Immature natural killer cell (primary cell): ENCODE measurements at regions not wholly inside any gene's neighbourhood (a gene's known extent, or its start where the extent isn't known, plus 50 kb on each side); places are given as distances from the start of the nearest gene placed in this dataset.
"Not testable (repeated sequence)": the region's sequence is repeated elsewhere in the genome, so short reads cannot be mapped to it uniquely, and the experiment has no call there.

Experiments
- DNase-seq, 3 donors: peaks; one replicate each; pipeline ENCODE4 v3.0.0; 2022; ENCODE audit warnings: mixed read lengths in 1 of 3
- H3K27ac Mint-ChIP-seq, 6 donors: one replicate each; pipeline ENCODE4 v1.8.0; 2020; ENCODE audit warnings: mixed read lengths in 6 of 6, mild to moderate bottlenecking in 5 of 6, inconsistent platforms in 4 of 6, moderate library complexity in 3 of 6
- H3K27me3 Mint-ChIP-seq, 3 donors: one replicate each; pipeline ENCODE4 v1.8.0; 2020 to 2021; ENCODE audit warnings: low read depth in 3 of 3, mild to moderate bottlenecking in 3 of 3, mixed read lengths in 3 of 3, moderate library complexity in 3 of 3, inconsistent platforms in 1 of 3
- H3K36me3 Mint-ChIP-seq, 3 donors: one replicate each; pipeline ENCODE4 v1.8.0; 2020; ENCODE audit warnings: mixed read lengths in 3 of 3, inconsistent platforms in 2 of 3, mild to moderate bottlenecking in 2 of 3
- H3K4me1 Mint-ChIP-seq, 2 donors: one replicate each; pipeline ENCODE4 v1.8.0; 2020; ENCODE audit warnings: inconsistent platforms in 2 of 2, mild to moderate bottlenecking in 2 of 2, mixed read lengths in 2 of 2, moderate library complexity in 1 of 2
- H3K4me3 Mint-ChIP-seq, 5 donors: one replicate each; pipeline ENCODE4 v1.8.0; 2020; ENCODE audit warnings: mild to moderate bottlenecking in 5 of 5, mixed read lengths in 5 of 5, inconsistent platforms in 3 of 5, moderate library complexity in 3 of 5
- H3K9me3 Mint-ChIP-seq, 6 donors: one replicate each; pipeline ENCODE4 v1.8.0; 2020; ENCODE audit warnings: mild to moderate bottlenecking in 6 of 6, mixed read lengths in 6 of 6, inconsistent platforms in 4 of 6, moderate library complexity in 3 of 6

DNA sequence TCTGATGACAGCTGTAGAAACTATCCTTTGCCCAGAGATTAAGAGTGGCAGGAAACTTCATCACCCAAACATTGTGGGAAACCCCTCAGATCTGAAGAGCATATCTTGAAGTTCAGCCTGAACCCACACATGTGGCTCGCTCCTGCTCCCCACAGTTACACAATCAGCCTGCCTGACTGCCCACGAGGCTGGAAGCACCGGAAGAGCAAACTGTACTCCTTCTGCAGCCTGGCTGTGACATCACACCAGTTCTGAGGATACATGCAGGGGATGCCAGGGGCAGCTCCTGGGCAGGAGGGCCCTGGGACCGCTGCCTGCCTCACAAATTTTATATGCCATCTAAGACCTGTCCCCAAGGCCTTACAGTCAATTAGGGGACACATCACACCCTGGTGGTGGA lies 444.4 kb downstream of the BUD13 start:
- no peak for DNase-seq
- H3K4me1 Mint-ChIP-seq, result no peaks in the 10 kb centered on the region
- no peaks in the 10 kb centered on the region for H3K36me3 Mint-ChIP-seq
- H3K27ac Mint-ChIP-seq, result no peak overlapping the region
- H3K27me3 Mint-ChIP-seq, result peaks cover 2 to 8% (median 2%) of the 10 kb centered on the region in 3 donors
- no peak overlapping the region for H3K4me3 Mint-ChIP-seq
- no peaks in the 10 kb centered on the region for H3K9me3 Mint-ChIP-seq

- Mint-ChIP-seq H3K36me3 (no peaks in the 10 kb centered on the region), H3K27me3 (peaks cover 2 to 8% (median 2%) of the 10 kb centered on the region in 3 donors), H3K4me1 (no peaks in the 10 kb centered on the region), H3K9me3 (no peaks in the 10 kb centered on the region), H3K27ac (no peak overlapping the region), H3K4me3 (no peak overlapping the region)
- no peak for DNase-seq
Measured at GRCh38 chr11:116326146-116326545, 446.6 kb downstream of the BUD13 start.

GRCh38 chr11:116325247-116325646 lies 447.5 kb downstream of the BUD13 start:
- H3K9me3 Mint-ChIP-seq, result peaks cover 0 to 3% (median 0%) of the 10 kb centered on the region in 6 donors
- no peaks in the 10 kb centered on the region for H3K36me3 Mint-ChIP-seq
- no peak overlapping the region for H3K27ac Mint-ChIP-seq
- peaks cover 2 to 7% (median 5%) of the 10 kb centered on the region in 3 donors for H3K27me3 Mint-ChIP-seq
- no peaks in the 10 kb centered on the region for H3K4me1 Mint-ChIP-seq
- DNase-seq, result no peak
- no peak overlapping the region for H3K4me3 Mint-ChIP-seq

- H3K4me1 Mint-ChIP-seq, DNase-seq, H3K36me3 Mint-ChIP-seq, H3K27ac Mint-ChIP-seq, H3K9me3 Mint-ChIP-seq, H3K4me3 Mint-ChIP-seq, H3K27me3 Mint-ChIP-seq: not testable (repeated sequence)
Measured at GRCh38 chr11:116324077-116324476, 448.7 kb downstream of the BUD13 start.

DNA sequence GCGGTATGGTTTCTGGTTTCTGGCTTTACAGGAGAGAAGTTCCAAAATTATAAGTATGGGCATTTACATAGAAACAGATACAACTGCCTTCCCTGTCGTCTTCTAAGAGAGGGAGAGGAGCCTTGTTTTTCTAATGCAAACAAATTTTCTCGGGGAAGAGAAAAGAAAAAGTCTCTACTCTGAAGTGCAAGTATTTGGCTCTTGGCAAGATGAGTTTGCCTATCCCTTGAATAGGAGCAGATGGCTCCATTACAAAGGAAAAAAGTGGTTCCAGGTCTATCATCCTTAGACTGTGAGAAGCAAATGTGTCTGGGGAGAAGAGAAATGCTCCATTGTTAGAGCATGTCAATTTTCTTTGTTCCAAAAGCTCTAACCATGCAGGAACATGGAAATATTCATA lies 455.6 kb downstream of the BUD13 start:
- no peak for DNase-seq
- Mint-ChIP-seq H3K27ac (no peak overlapping the region), H3K27me3 (peaks cover 2 to 12% (median 5%) of the 10 kb centered on the region in 3 donors), H3K36me3 (no peaks in the 10 kb centered on the region), H3K4me3 (no peak overlapping the region), H3K9me3 (peaks cover 0 to 3% (median 1%) of the 10 kb centered on the region in 6 donors), H3K4me1 (no peaks in the 10 kb centered on the region)

- Mint-ChIP-seq H3K4me1 (no peaks in the 10 kb centered on the region), H3K36me3 (no peaks in the 10 kb centered on the region), H3K4me3 (no peak overlapping the region), H3K9me3 (peaks cover 0 to 2% (median 0%) of the 10 kb centered on the region in 6 donors), H3K27me3 (peaks cover 2 to 14% (median 7%) of the 10 kb centered on the region in 3 donors), H3K27ac (no peak overlapping the region)
- no peak for DNase-seq
Measured at GRCh38 chr11:116314006-116314405, 458.8 kb downstream of the BUD13 start.

DNA sequence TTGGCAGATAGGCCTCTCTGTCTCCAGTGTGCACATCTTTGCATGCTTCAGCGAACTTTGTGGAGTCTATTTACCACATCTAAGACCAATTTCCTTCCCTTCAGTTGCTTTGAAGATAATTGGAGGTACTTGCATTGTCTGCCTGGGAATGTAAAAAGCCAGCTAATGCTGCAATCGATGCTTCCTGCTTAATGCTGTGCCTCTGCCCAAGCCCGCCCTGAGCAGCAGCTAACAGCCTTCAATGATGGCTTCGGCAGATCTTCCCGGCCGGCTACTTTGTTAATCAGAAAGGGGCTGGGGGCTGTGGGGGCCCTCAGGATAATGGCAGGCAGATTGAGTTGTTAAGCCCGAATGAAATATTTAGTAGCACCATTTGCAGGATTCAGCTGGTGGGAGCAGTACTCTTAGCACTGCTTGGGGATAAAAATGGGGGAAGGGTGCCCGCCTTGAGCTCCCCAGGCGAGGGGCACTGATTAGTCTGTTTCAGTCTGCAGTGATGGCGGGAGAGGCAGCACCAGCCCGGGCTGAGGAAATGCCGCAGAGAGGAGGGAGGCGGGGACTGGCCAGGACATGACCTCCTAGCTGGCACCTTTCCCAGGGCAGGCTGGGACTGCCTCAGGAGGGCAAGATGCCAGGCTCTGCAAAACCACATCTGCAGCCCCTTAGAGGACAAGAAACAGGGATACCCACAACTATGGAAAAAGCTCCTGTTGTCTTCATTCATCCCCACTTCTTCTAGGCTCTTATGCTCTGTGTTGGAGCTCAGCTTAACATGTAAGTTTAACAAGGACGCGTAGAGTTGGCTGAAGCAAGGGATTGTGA lies 460.0 kb downstream of the BUD13 start:
- Mint-ChIP-seq H3K4me3 (no peak overlapping the region), H3K36me3 (no peaks in the 10 kb centered on the region), H3K27me3 (peaks cover 0 to 12% (median 7%) of the 10 kb centered on the region in 3 donors), H3K4me1 (no peaks in the 10 kb centered on the region), H3K9me3 (peaks cover 0 to 2% (median 0%) of the 10 kb centered on the region in 6 donors), H3K27ac (no peak overlapping the region)
- no peak for DNase-seq

GRCh38 chr11:116311206-116311605 lies 461.6 kb downstream of the BUD13 start:
- Mint-ChIP-seq H3K27me3 (peaks cover 0 to 12% (median 7%) of the 10 kb centered on the region in 3 donors), H3K9me3 (peaks cover 0 to 5% (median under 1%) of the 10 kb centered on the region in 6 donors), H3K4me1 (no peaks in the 10 kb centered on the region), H3K4me3 (no peak overlapping the region), H3K36me3 (no peaks in the 10 kb centered on the region), H3K27ac (no peak overlapping the region)
- DNase-seq, result no peak

DNA sequence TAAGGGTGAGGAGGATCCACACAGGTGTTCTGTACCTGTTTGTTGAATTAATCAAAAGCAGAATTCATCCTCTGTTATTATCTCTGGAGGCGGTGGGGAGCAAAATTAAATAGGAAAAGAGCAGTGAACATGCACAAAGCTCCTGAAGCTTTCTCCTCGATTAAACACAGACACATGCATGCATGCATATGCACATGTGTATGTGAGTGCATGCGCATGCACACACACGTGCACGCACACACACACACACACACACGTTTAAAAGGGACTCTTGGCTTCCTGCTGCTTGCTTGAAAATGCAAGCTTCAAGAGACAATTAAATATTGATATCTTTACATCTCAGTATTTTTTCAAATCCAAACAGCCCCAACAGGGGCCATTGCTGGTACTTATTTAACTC lies 462.1 kb downstream of the BUD13 start:
- peaks cover 0 to 14% (median 9%) of the 10 kb centered on the region in 3 donors for H3K27me3 Mint-ChIP-seq
- DNase-seq, result no peak
- H3K36me3 Mint-ChIP-seq, result no peaks in the 10 kb centered on the region
- no peaks in the 10 kb centered on the region for H3K4me1 Mint-ChIP-seq
- H3K9me3 Mint-ChIP-seq, result peaks cover 0 to 5% (median 0%) of the 10 kb centered on the region in 6 donors
- no peak overlapping the region for H3K4me3 Mint-ChIP-seq
- no peak overlapping the region for H3K27ac Mint-ChIP-seq

DNA sequence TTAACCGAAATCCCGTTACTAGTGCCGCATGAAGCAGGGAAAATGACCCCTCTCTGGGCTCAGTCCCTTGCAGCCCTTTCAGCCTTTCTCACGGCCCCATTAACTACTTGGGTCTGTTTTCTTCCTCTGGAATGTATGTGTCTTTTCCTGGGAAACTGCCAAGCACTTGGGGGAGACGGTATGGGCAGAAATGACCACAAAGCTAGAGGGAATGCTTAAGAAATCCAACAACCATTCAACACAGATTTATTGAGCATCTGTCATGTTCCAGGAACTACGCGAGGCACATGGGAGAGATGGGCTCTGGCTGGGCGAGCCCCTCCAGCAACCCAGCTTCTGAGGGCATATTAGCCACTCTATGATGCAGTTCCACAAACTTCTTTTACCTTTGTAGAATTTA lies 462.6 kb downstream of the BUD13 start:
- no peak overlapping the region for H3K27ac Mint-ChIP-seq
- DNase-seq, result no peak
- no peaks in the 10 kb centered on the region for H3K36me3 Mint-ChIP-seq
- H3K4me3 Mint-ChIP-seq, result no peak overlapping the region
- peaks cover 0 to 14% (median 9%) of the 10 kb centered on the region in 3 donors for H3K27me3 Mint-ChIP-seq
- H3K4me1 Mint-ChIP-seq, result no peaks in the 10 kb centered on the region
- H3K9me3 Mint-ChIP-seq, result peaks cover 0 to 5% (median 0%) of the 10 kb centered on the region in 6 donors

GRCh38 chr11:116309446-116309845 lies 463.3 kb downstream of the BUD13 start:
- Mint-ChIP-seq H3K27ac (no peak overlapping the region), H3K27me3 (peaks cover 0 to 11% (median 9%) of the 10 kb centered on the region in 3 donors), H3K9me3 (peaks cover 0 to 3% (median 0%) of the 10 kb centered on the region in 6 donors), H3K4me1 (no peaks in the 10 kb centered on the region), H3K36me3 (no peaks in the 10 kb centered on the region), H3K4me3 (no peak overlapping the region)
- no peak for DNase-seq

DNA sequence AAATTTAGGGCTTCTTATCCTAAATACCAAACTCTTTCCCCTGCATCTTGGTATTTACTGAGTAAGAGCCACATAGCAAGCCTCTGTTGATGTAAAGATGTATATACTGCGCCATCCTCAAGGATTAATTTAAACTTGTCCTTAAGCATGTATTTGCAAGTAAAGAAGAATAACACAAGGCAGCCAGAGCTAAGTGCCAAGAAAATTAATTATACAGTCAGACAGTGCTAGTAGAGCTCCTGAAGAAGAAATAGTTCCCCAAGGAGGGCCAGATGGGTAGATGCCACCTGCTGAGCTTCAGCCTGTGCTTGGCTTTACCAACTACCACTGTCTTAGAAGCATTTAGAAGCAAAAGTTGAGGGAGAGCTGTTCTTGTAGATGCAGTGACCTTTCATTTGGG lies 470.0 kb downstream of the BUD13 start:
- H3K4me3 Mint-ChIP-seq, result no peak overlapping the region
- peaks cover 2 to 5% (median 2%) of the 10 kb centered on the region in 3 donors for H3K27me3 Mint-ChIP-seq
- peaks cover 0 to 3% (median 0%) of the 10 kb centered on the region in 6 donors for H3K9me3 Mint-ChIP-seq
- H3K27ac Mint-ChIP-seq, result no peak overlapping the region
- no peaks in the 10 kb centered on the region for H3K36me3 Mint-ChIP-seq
- H3K4me1 Mint-ChIP-seq, result no peaks in the 10 kb centered on the region
- DNase-seq, result no peak

DNA sequence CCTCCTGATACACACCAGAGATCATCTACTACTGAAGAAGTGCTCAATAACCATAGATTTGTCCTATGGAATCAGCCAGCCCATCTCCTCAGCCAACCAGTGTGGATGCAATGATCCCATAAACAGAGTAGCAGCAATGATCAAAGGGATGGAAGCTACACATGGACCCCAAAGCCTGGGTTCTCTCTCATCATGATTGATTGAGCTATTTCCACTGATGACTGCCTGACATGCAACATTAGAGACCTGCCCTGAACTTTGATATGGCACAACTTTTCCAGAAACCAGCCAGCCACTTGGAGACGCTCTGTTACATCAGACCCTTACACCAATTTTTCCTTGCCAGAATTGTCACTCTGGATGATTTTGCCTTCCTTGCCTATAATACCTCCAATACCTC lies 471.6 kb downstream of the BUD13 start:
- Mint-ChIP-seq H3K4me3 (no peak overlapping the region), H3K27ac (no peak overlapping the region), H3K36me3 (no peaks in the 10 kb centered on the region), H3K9me3 (no peaks in the 10 kb centered on the region), H3K4me1 (no peaks in the 10 kb centered on the region), H3K27me3 (peaks cover 2 to 5% (median 2%) of the 10 kb centered on the region in 3 donors)
- no peak for DNase-seq

GRCh38 chr11:116300232-116300631 lies 472.6 kb downstream of the BUD13 start:
- DNase-seq, result no peak
- Mint-ChIP-seq H3K9me3 (peaks cover 0 to 1% (median 0%) of the 10 kb centered on the region in 6 donors), H3K27ac (no peak overlapping the region), H3K36me3 (no peaks in the 10 kb centered on the region), H3K27me3 (peaks cover 0 to 2% (median 2%) of the 10 kb centered on the region in 3 donors), H3K4me3 (no peak overlapping the region), H3K4me1 (no peaks in the 10 kb centered on the region)

DNA sequence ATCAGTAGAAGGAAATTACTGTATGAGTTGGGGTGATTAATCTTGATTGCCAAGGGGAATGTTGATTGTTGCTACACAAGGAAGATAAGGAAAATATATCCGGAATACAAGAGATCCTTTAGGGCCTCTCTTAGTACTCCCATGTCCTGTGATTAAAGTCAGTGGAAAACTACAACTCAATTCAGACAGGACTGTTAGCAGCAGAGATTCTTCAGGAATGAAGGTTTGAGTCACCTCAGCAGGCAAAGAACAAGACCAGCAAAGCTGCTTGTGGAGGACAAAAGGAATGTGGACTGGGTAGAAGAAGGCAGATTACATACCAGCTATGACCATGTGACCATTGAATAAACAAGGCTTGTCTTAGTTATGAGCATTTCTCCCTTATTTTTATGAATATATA lies 478.2 kb downstream of the BUD13 start:
- no peak overlapping the region for H3K4me3 Mint-ChIP-seq
- no peaks in the 10 kb centered on the region for H3K36me3 Mint-ChIP-seq
- H3K9me3 Mint-ChIP-seq, result peaks cover 0 to 1% (median 0%) of the 10 kb centered on the region in 6 donors
- peaks cover 2 to 4% (median 4%) of the 10 kb centered on the region in 3 donors for H3K27me3 Mint-ChIP-seq
- DNase-seq, result no peak
- H3K4me1 Mint-ChIP-seq, result no peaks in the 10 kb centered on the region
- H3K27ac Mint-ChIP-seq, result no peak overlapping the region
